ENCODE measurements at regions not wholly inside any gene's neighbourhood (a gene's known extent, or its start where the extent isn't known, plus 50 kb on each side); places are given as distances from the start of the nearest gene placed in this dataset.

DNA sequence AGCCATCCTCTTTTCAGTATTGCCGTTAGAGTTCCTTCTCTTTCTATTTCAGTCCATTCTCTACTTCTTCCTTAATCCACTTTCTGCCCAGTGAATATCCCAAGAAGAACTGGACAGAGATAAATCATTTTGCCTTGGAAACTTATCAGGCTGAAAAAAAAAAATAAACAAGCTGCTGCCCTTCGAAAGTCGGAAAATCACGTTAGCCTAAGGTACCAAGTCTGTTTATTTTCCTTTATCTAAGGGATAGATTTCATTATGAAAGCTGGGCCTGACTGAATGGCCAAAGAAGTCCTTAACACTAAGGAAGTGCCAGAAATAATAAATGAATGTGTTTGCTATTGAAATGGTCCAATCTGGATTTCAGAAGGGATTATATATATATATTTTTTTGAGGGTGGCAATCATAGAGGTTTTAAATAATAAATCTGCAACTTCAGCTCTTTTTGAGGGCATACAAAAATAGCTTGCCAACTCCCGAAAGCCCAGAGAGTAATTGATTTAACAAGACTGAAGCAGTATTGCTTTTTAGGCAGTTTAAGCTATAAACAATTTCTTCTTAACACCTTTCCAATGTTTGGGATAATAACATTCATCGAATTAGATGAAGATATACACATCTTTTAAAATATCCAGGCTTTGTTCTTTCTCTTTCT lies 127.0 kb upstream of the STMND1 start:
- no peak for DNase-seq

DNA sequence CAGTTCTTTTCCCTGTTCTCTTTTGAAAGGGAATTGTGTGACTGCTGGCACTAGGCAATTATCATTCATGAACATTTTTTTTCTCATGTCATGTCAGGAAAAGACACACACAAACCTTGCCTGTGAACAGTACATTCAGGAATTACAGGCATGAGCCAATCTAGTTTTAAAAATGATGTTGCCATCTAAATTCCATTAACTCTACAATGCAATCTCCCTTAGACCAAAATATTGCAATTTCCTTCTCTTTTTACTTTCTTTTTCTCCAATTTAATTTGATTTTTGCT lies 127.5 kb upstream of the STMND1 start:
- DNase-seq, result no peak

DNA sequence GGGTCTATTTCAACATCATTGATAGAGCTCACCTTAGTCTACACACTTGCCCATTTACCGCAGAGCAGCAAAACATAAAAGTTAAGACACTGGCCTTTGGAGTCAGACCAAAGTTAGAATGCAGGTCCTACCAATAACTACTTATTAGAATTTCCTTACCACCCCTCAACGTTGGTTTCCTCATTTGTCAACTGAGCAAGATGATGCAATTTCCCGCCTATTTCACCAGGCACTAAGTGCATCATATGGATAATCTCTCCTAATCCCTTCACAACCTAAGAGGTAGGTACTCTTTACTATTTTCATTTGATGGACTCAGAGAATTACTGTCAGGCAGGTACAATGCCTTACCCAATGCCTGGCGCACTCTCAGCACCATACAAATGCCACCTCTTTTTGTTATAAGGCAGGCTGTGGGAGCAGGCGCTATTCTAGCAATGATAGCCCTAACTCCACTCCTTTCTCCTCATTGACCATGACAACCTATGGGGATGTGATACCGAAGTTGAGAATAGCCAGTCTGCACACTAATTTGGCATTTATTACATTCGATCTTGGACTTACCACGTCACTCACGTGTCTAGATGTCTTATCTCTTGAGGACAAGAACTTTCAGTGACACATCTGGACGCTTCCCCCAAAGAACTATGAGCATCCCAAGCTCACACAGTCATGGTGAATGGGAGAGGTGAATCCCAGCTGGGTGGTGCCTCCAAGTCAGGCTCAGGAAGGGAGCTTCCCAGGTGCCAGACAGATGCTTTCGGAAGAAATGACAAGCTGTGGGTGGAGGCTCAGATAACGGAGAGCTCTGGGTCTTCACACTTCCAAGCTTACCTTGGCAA lies 128.1 kb upstream of the STMND1 start:
- DNase-seq, result no peak

DNA sequence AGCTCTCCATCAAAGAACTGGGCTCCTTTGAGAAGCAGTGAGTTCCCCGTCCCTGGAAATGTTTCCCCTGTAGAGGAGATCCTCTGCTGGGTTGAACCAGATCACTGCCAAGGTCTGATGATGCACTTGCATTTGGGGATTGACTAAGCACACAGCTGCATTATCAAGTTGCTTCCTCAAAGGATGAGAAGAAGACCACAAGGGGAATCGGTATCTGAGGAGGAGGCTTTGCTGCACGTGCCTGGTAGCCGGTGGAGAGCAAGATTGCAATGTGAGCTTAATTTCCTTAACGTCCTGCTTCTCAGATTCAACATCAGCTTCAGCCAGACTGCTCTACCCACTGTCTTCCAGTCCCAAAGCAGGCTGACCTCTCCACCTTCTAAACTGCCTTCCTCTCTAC lies 128.8 kb upstream of the STMND1 start:
- no peak for DNase-seq

DNA sequence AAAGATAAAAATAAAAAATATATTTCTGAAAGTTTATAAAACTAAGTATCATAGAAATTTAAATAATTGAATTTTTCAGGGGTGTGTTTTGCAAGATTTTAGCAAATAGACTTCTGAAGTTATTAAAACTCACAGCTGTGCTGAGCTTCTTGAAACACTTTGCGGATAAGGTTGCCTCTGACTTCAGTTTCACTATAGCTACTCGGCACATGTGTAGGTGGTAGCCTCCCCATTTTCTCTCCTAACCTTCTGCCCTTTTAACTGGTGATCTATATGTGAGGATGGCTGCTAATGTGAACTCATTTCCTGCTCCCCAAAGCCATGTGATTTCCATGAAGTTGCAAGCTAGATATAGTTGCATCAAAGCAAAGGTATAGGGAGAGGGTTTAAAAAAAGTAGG lies 129.3 kb upstream of the STMND1 start:
- no peak for DNase-seq

DNA sequence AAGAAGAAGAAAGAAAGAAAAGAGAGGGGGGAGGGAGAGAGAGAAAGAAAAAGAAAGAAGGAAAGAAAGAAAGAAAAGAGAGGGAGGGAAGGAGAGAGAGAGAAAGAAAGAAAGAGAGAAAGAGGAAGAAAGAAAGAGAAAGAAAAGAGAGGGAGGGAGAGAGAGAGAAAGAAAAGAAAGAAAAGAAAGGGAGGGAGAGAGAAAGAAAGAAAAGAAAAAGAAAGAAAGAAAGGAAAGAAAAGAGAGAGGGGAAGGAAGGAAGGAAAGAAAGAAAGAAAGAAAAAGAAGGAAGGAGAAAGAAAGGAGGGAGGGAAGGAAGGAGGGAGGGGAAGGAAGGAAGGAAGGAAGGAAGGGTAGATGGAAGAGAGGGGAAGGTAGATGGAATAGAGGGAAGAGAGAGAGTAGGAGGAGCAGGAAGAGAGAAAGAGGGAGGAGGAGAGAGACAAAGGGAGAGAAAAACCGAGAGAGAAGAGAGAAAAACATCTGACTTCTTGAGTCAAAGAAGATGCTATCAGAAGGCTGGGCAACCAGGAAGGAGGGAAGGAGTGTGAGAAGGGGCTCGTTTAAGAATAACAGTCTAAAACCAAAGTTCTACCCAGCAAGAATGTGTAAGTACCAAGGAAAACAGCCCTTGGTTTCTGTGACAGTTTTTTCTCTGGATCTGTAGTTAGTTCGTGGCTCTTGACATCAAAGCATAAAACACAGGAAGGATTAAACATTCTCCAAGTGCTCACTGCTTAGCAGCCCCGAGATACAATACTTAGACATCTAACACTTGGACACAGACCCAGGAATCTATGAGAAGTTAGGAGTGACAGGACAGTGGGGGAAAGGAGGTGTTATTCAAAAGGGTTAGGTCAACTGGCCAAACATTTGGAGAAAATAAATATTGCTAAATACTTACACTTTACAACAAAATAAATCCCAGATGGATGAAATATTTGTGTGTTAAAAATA lies 131.9 kb upstream of the STMND1 start:
- DNase-seq, result no peak

DNA sequence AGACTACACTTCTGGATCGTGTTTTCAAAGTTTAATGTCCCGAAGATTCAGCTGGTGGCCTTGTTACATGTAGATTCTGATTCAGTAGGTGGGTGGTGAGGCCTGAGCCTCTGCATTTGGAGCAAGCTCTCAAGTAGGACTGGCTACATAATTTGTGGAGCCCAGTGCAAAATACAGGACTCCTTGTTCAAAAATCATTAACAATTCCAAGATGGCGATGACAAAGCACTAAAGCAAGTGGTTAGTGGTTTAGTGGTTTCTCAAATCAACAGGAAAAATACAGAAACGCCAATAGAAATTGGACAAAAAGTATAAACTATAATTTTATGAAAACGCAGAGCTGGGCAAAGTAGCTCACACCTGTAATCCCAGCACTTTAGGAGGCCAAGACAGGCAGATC lies 133.7 kb upstream of the STMND1 start:
- no peak for DNase-seq

DNA sequence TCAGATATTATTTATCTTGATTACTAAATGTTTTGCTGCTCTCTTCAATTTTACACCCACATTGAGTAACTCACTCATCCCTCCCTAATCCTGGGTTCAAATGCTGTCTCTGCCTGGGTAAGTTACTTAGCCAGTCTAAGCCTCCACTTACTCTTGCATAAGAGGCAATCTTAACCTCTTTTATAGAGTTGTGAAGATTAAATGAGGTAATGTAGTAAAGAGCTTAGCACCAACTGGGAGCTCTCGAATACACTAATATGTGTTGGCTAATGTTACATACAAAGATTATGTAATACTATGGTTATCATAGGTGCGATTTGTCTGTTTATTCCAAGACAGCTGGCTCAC lies 134.4 kb upstream of the STMND1 start:
- DNase-seq, result no peak

DNA sequence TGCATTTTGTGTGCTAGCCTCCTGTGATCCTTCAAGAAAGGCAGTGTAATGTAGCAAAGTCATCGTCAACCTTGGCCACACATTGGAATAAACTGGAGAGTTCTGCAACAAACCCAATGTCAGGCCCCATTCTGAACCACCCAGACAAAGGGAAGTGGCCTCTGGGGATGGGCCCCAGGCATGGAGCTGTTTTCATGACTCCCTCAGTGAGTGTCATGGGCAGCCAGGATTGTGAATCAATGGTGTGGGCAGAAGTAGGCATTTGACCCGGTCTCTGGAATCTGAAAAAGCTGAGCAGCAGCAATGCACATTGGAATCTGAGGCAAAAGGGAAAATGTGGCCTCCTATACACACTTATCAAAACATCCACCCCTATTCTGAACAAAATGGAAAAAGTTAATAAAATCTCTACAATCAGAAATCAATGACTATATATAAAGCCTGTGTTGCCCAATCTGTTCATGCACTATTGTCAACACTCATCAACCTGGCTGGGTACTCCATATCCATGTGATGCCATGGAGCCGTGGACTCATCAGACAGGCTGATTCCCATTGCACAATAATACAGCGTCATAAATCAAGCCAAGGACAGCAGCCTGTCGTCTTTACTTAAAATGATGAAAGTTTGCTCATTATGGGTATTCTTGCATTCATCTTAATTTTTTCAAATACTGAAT lies 134.9 kb upstream of the STMND1 start:
- DNase-seq, result no peak

DNA sequence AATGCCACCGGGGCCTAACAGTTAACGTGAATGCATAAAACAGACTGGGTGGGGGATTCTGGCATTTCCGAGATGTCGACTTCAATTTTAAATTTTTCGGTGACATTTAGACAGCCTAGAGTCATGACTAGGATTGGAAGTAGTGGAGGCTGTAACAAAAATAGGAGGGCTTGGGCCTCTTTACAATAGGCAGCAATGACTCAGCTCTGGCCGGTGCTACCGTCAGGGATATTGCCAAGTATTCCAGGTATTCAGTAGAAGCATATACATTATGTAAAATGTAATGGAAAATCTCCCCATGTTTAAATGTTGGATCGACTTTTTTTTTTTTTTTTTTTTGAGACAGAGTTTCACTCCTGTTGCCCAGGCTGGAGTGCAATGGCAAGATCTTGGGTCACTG lies 136.2 kb upstream of the STMND1 start:
- DNase-seq, result no peak

DNA sequence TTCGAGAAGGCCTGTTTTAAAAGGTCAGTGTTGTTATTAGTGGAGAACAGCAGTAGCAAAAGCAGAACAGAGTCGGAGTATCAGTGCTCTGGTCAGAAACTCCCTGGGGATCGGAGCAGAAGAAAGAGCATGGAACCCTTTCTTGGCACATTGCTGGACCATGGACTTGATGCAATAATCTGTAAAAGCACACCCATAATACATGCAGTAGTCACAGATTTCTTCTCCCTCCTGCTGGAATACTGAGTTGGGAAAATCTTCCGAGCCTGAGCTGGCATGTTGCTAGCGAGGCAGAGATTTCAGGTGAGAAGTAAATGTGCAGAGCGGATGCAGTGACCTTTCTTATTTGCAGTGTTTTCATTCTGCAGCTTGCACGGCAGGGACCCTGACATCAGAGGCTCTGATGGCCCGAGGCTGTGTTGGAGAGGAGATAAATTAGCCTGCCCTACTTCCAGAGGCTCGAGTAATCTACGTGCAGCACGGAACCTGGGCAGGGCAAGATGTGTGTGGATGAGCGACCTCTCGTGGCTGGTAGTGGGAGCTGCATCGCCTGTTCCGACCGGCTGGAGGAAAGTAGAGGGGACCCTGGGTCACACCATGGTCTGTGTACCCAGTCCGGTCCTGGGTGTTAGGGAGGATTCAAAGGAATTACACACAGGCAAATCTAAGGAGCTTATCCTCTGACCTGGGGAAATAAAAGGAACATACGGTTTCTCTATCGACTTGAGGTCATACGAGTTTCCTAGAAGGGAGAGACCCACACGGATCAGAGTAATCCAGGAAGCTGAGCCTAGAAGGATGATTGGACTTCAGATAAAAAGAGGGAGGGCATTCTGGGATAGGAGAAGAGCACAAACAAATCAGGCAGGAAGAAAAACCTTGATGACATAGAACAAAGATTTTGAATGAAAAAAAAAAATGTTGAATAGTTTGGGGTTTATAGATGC lies 137.0 kb upstream of the STMND1 start:
- peak; percentile 74 for DNase-seq

DNA sequence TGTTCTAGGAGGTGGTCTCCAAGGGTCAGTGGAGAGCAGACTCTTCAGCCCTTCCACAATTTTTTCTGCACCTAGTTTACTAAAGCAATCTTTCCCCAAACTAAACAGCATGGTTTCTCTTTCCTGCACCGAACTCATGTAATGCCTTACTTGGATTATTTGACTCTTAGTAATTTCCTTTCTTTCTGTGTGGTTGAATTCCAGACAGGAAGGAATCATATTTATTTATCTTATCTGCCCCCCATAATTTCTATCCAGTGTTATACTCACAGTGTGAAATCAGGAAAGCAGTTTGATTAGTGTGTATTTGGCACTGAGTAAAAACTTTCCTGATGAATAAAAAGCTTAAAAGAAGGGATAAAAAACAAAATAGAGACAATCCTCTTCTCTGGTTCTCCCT lies 140.3 kb upstream of the STMND1 start:
- no peak for DNase-seq

DNA sequence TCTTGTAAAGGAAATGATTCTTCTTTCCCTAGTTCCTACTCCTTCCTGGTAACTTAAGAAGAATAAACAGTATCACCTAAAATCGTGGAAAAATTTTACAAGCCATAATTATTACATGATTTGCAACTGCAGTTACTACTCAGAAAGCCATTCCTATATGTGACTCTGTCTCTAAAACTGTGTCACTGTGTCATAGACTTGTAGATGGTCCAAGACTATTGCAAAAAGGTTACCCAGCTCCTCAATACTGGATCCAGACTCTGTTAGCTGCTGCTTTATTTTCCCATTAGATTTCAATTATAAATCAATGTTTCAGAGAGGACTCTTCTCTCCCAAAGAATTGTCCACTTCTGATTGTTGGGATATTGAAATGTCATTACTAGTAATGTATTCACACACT lies 142.1 kb upstream of the STMND1 start:
- no peak for DNase-seq

DNA sequence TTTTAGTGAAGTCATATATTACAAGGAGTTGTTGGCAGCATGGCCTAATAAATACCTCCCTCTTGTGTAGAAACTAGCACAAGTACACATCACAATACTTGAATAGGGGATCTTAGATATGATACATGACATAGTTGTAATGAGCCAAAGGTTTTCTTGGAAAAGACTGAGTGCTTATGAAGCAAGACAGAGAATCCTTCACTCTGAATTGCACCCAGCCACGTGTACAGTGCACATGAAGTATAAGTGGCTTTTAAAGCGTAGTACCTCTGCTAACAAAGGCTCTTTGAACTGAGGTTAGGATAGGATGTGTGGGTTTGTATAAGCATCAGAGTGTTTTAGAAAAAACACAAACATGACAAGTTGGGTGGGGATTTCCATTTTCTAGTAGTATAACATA lies 145.5 kb upstream of the STMND1 start:
- no peak for DNase-seq

DNA sequence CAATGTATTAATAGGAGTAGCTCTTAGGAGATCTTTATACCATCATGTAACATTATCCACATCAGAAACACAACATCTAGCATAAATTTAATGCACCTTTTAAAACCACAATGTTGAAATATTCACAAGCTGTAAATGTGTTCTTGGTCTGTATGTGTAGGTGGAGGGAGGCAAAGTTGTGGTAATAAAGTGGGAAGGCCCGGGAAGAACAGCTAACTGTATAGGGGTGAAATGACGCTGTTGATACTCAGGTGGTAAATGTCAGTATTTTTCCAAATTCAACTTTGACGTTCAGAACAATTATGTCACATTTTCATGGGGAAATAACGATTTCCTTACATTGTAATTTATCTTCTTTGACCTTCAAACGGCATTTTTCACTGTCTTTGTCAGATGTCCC lies 146.0 kb upstream of the STMND1 start:
- DNase-seq, result no peak

DNA sequence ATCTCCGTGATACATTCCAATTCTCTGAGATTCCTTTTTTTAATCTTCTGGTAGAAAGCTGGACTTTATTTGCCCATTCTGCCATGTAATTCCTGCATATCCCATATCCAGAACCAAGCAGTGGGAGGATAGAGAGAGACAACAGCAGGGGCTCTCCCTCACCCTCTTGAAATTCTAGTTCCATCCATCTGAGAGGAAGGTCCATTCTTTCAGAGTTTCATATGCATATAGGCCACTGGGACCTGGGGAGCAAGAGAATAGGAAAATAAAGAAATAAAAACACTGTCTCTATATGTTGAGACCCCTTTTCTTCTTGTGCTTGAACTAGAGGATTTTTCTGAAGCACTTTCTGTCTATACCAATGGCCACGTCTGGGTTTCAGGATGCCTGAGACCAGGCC lies 147.9 kb upstream of the STMND1 start:
- no peak for DNase-seq

DNA sequence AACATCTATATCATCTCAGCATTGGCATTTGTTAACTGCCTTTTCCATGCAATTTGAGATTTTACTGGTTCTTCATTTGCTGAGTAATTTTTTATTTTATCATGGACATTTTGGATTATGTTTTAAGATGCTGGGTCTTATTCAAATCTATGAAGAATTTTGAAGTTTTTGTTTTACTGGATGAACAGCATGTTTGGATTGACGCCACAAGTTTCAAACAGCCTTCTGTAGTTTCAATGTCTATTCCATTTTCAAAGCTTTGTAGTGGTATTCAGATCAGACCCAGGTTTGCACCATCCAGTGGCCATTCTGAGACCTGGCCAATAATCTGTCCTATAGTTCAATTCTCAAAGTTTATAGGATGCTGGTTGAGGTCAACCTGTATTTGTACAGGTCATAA lies 148.4 kb upstream of the STMND1 start:
- no peak for DNase-seq

DNA sequence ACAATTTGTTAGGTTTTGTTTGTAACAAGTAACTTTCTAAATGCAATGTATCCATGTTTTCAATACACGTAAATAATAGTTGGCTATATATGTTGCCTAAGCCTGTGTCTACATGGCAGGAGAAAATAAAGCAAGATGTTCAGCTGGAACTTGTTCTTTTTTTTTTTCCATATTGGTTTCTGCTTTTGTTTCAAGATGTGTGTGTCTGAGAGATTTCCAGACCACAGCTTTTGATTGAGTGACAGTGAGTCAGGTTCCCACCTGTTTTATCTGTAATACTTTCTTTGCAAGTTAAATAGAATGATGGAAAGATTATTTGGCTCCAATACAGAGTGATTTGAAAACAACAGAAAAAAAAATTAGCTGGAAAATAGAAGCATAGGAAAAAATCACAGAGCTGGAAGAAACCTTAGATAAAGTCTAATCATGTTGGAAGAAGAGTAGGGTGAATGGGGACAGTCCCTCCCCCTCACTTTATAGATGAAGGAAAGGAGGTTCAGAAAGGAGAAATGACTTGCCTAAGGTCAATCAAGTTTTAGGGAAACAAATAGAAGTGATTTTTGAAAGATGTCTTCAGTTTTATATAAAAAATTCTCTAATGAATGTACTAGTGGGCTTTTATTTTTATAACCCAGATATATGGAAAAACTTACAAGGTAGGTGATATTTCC lies 150.9 kb upstream of the STMND1 start:
- no peak for DNase-seq

DNA sequence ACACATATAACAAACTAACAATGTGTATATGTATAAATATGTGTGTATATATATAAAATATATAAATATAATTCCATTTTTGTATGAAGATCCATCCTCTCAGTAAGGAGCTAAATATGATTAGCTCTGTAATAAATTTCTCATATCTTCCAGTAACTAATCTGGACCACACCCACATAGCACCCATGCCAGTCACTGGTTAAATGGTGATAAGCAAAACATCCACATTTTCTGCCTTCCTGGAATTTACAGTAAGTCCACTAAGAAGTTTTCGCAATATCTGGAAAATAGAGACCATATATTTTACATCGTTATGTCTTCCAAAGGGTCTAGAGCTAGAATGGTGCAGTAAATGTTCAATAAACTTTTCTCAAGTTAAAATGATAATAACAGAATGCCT lies 151.5 kb upstream of the STMND1 start:
- DNase-seq, result no peak

DNA sequence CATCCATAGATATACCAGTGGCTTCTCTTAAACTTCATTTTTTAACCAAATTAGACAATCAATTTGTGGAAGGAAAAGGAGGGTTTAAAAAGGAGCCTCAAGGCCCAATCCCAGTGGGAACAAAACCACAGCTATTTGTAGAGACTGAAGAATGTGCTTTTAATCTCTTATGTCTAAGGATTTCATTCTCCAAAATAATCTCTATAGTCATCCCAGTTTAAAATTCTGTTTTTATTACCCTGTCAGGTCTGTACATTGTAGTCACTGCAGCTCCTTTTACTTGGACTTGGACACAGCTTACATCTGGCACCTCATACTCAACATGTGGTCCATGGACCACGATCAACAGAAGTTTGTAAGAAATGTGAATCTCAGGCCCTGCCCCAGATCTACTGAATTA lies 152.1 kb upstream of the STMND1 start:
- no peak for DNase-seq

DNA sequence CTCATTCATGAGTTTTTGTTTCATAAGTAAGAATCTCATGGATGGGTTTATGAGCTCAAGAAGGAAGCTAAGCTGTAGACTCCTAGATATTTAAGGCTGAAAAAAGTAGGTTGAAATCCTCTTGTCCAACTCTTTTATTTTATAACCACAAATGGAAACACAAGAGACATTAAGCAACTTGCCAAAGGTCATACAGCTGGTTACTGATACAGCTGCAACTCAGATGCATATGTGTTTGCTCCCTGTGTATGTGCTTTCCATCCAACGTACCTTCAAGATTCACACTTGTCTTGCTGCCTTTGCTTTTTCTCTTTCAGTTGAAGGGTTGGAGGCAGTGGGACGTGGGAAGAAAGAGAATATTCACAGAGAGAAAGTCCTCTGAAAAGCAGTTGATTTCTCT lies 153.5 kb upstream of the STMND1 start:
- DNase-seq, result no peak

Data from stimulated activated CD4-positive, alpha-beta T cell treated with anti-CD3 and anti-CD28 coated beads, Interleukin-2, amount 100 ng/mL, for 24 hours (primary cell).